HG03159 (cell line): ENCODE measurements at regions not wholly inside any gene's neighbourhood (a gene's known extent, or its start where the extent isn't known, plus 50 kb on each side); places are given as distances from the start of the nearest gene placed in this dataset.
"Not testable (repeated sequence)": the region's sequence is repeated elsewhere in the genome, so short reads cannot be mapped to it uniquely, and the experiment has no call there.

Source experiments
- ATAC-seq: cut with Tn5 transposase; IDR thresholded peaks from one replicate; pipeline ENCODE4 v1.9.1; 2021; ENCODE audit warnings: mild to moderate bottlenecking, moderate library complexity; ENCODE audit not compliant: unreplicated experiment

GRCh38 chr9:102416251-102416650 is 578.9 kb upstream of the CYLC2 start:
- not testable (repeated sequence) for ATAC-seq

DNA sequence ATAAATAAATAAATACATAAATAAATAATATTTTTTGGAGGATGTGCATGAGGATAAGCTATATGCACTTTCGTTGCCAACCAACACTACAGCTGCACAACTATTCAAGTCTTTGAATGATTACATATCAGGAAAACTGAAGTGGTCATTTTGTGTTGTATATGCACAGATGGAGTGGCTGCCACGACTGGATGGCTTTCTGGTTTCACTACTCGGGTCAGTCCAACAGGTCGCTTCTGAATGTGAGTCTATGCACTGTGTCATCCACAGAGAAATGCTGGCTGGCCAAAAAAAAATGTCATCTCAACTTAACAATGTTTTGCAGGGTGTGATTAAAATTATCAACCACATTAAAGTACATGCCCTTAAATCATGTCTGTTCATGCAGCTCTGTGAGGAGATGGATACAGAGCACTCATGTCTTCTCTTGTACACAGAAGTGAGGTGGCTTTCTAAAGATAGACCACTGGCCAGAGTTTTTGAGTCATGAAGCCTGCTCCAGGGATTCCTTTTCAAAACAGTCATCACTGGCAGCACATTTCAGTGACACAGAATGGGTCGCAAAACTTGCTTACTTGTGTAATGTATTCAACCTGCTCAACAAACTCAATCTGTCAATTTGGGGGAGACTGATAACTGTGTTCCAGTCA is 589.8 kb upstream of the CYLC2 start:
- no peak for ATAC-seq

DNA sequence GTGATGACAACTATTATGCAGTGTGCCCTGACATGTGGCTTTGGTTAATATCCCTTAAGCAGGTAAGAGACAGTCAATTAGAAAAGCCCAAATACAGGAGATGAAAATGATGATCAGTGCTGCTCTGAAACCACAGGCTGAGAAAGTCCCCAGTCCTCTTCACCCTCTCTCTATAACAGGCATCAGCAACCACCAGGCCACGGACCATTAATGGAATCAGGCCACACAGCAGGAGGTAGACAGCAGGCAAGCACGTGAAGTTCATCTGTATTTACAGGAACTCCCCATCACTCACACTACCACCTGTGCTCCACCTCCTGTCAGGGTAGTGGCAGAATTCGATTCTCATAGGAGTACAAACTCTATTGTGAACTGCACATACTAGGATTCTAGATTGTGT is 591.6 kb upstream of the CYLC2 start:
- no peak for ATAC-seq

- ATAC-seq, result no peak
Observed at GRCh38 chr9:102398205-102398604, 596.9 kb upstream of the CYLC2 start.

DNA sequence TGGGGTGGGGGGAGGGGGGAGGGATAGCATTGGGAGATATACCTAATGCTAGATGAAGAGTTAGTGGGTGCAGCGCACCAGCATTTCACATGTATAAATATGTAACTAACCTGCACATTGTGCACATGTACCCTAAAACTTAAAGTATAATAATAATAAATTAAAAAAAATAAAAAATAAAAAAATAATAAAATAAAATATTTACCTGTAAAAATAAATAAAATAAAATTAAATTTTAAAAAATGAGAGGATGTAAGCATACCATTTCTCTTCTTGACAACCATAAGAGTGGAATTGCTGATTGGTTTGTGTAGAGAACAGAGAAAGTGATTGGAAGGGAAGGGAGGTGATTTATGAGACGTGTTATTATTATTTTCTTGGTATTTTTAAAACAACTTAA is 609.5 kb upstream of the CYLC2 start:
- not testable (repeated sequence) for ATAC-seq

- no peak for ATAC-seq
Observed at GRCh38 chr9:102362470-102363132, 624.2 kb upstream of the GRIN3A start.

GRCh38 chr9:102360846-102361245 is 622.4 kb upstream of the GRIN3A start:
- ATAC-seq, result no peak

DNA sequence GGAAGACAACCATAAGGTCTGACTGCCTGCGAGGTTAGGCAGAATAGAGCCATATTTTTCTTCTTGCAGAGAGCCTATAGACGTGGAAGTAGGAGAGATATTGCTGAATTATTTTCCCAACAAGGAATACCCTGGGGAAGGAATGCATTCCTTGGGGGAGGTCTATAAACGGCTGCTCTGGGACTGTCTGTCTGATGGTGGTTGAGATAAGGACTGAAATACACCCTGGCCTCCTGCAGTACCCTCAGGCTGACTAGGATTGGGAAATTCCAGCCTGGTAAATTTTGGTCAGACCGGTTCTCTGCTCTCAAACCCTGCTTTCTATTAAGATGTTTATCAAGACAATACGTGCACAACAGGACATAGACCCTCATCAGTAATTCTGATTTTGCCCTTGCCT is 617.5 kb upstream of the GRIN3A start:
- ATAC-seq, result no peak

GRCh38 chr9:102354041-102354440 is 615.6 kb upstream of the GRIN3A start:
- ATAC-seq, result no peak

DNA sequence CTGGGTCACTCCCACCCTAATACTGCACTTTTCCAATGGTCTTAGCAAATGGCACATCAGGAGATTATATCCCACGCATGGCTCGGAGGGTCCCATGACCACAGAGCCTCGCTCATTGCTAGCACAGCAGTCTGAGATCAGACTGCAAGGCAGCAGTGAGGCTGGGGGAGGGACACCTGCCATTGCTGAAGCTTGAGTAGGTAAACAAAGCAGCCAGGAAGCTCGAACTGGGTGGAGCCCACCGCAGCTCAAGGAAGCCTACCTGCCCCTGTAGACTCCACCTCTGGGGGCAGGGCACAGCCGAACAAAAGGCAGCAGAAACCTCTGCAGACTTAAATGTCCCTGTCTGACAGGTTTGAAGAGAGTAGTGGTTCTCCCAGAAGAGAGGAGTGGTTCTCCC is 599.0 kb upstream of the GRIN3A start:
- ATAC-seq, result not testable (repeated sequence)

DNA sequence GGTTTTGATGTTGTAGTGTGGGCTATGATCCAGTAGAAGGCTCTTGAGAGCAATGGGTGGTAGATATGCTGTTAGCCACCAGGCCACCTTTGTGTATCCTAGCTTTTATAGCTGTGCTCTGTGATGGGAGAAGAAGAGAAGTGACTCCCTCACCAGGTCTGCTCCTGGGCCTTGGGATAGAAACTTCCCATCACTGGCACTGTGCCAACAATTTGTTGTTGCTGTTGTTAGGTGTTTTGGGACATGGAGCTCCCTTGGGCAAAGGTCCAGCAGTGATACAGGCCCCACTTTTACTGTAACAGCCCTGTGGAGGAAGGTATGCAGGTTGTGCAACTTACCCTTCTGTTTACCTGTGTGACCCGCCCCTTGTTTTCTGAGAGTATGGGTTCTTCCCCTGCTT is 570.9 kb upstream of the GRIN3A start:
- no peak for ATAC-seq

DNA sequence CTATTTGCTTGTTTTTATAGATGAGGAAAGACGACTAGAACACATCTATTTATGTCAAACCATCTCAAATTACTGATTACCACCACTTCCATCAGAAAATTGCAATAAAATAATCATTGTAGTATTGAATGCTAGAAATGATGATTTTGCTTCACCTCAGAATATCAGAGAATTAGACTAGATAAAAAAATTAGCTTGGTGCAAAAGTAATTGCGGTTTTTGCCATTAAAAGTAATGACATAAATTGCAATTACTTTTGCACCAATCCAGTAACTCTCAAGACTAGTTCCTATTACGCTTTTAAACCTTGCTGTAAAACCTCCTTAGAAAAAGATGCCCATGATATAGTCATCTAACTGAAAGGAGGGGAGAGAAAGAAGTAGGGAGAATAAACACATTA is 556.7 kb upstream of the GRIN3A start:
- ATAC-seq, result no peak

- ATAC-seq, result no peak
Observed at GRCh38 chr9:102273952-102274351, 535.5 kb upstream of the GRIN3A start.

DNA sequence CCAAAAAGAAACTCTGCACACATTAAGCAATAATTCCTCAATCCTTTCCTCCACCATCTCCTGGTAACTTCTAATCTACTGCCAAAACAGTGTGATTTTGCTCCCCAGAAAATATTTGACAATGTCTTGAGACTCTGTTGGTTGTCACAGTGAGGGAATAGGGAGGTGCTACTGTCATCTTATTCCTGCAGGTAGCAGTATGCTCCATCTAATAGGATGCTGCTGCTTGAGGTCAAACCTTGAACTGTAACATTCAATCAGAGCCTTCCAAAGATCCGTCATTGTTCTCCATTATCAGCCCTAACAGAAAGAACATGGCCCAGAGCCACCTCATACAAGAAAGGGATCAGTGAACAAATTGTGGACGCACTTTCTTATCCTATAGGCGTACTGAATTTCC is 514.7 kb upstream of the GRIN3A start:
- ATAC-seq, result no peak

DNA sequence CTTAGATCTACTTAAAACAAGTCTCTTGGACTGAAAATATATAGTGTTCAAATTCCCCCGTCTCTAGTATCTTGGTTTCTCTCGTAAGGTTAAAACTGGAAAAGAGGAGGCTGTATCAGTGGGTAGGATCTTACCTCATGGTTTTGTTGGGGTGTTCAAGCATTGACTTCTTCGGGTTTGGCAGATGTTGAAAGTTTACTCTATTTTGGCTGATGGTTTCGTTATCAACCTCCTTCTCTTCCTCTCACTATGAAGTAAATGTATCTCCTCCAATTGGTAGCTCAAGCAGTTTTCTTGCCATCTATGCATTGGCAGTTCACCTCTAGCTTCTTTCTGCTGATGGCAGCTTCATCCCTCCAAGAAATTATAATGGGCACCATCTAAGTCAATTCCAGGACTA is 506.5 kb upstream of the GRIN3A start:
- ATAC-seq, result no peak

GRCh38 chr9:102237520-102237919 is 499.1 kb upstream of the GRIN3A start:
- ATAC-seq, result no peak

DNA sequence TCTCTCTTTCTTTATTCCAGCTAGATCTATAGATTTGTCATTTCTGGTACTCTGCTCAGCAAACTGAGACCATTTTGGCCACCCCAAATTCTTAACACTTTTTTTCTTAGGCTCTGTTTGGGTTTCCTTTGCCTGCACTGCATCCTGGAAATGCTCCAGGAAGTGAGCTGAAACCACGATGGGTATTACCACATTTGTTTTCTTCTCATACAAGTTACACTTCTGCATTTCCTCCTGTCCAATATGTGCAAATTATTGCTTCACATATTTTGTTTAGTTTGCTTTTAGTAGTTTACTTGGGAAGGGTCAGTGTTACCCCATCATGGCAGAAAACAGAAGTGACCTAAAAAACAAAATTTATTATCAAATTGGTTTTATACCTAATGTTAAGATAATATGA is 498.6 kb upstream of the GRIN3A start:
- no peak for ATAC-seq

DNA sequence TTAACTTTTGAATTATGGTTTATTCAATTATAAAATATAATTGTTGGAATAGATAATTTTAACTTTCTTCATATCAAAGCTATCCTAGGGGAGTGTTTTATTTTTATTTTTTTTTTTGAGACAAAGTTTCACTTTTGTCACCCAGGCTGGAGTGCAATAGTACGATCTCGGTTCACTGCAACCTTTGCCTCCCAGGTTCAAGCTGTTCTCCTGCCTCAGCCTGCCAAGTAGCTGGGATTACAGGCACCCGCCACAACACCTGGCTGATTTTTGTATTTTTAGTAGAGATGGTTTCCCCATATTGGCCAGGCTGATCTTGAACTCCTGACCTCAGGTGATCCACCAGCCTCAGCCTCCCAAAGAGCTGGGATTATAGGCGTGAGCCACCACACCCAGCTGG is 489.0 kb upstream of the GRIN3A start:
- not testable (repeated sequence) for ATAC-seq

DNA sequence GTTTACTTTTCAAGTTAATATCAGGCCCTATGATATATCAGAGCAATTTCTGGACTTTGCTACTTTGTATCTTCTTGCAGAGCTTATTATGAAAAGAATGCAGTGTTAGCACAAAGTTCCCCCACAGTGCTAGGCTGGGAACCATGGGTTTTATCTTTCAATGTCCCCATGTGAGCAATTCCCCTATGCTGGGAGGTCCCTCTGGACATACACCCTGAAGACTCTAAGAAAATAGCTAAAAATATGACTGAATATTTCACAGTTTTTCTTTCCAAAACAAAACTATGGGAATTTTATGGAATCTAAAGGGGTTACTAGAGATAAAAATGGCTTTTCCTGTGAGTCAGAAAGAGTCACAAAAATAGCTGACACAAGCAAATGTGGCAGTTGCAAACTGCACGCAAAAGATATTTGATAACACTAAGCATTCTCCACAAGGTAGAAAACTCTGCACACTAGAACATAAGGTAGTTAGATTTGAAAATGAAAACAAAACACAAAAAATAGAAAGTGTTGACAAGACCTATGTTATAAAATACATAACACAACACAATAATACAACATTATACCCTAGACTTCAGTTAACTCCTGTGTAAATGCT is 487.5 kb upstream of the GRIN3A start:
- no peak for ATAC-seq

DNA sequence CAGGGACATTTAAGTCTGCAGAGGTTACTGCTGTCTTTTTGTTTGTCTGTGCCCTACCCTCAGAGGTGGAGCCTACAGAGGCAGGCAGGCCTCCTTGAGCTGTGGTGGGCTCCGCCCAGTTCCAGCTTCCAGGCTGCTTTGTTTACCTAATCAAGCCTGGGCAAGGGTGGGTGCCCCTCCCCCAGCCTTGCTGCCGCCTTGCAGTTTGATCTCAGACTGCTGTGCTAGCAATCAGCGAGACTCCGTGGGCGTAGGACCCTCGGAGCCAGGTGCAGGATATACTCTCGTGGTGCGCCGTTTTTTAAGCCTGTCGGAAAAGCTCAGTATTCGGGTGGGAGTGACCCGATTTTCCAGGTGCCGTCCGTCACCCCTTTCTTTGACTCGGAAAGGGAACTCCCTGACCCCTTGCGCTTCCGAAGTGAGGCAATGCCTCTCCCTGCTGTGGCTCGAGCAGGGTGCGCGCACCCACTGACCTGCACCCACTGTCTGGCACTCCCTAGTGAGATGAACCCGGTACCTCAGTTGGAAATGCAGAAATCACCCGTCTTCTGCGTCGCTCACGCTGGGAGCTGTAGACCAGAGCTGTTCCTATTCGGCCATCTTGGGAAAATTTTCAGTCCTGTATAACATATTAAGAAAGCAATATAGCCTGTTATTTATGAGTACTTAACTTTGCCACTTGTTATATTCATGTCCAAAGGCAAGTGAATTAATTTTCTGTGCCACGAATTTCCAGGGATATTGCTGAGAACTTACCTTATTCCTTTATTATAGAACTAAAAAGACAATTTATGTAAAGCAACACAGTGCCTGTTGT is 485.1 kb upstream of the GRIN3A start:
- not testable (repeated sequence) for ATAC-seq

GRCh38 chr9:102209176-102209575 is 470.7 kb upstream of the GRIN3A start:
- no peak for ATAC-seq

DNA sequence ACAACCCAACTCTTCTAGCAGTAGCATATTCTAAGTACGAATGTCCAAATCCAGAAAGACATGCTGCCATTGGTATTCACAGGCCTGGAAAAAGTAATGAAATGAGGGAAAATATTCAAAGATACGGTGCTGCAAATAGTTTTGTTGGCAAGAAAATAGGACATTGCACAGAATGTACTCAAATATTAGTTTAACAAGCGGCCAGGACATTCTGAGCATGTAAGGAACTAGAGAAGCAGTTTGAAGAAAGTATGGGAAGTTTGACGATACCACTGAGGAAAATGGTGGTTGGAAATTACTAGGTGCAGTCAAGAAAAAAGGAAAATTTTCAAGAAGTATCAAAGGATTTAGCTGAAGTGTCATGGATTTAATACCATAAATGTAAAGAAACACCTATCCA is 468.0 kb upstream of the GRIN3A start:
- no peak for ATAC-seq
